HepG2 (cell line): ENCODE measurements at regions not wholly inside any gene's neighbourhood (a gene's known extent, or its start where the extent isn't known, plus 50 kb on each side); places are given as distances from the start of the nearest gene placed in this dataset.

Source experiments
- ATAC-seq: fragments of 200-7000 bp; cut with Tn5 transposase; 3 replicates; pipeline ENCODE4 v1.9.1; 2020; ENCODE audit warnings: mild to moderate bottlenecking, moderate library complexity
- BruUV-seq: library from RNA; stranded (reverse); fragments of 400-500 nt; replicated peaks from 2 replicates; lab custom pipeline; 2021; lab: Mats Ljungman, UMichigan
- CTCF ChIA-PET: fragments of 300-600 bp; formaldehyde crosslinking; extraction: SDS; loops from one replicate; lab custom pipeline; 2021; ENCODE audit warnings: low total read pairs, inconsistent platforms, low intra/inter-chr PET ratio; lab: Yijun Ruan, JAX
- POLR2A ChIA-PET: fragments of 350-600 bp; sonication (Branson Sonifier 250); formaldehyde crosslinking; loops from one replicate; lab custom pipeline; 2020; ENCODE audit warnings: antibody characterized with exemption, inconsistent platforms; lab: Yijun Ruan, JAX
- DNase-seq: peaks from one replicate; pipeline ENCODE4 v3.0.0-alpha.2; 2015; ENCODE audit warnings: low spot score
- FAIRE-seq: peaks from 3 replicates; lab custom pipeline; 2011; peaks lifted over from hg19 to GRCh38; lab: Jason Lieb, UNC
- H2AFZ ChIP-seq: one replicate; pipeline ENCODE4 v1.6.1; 2011; ENCODE audit warnings: low read length, inconsistent platforms
- H3K27ac ChIP-seq: fragments of 300-600 bp; 3 replicates; pipeline ENCODE4 v1.8.0; 2011; ENCODE audit warnings: mixed run types, mild to moderate bottlenecking, mixed read lengths, low read length, inconsistent platforms; ENCODE audit not compliant: insufficient read depth; ENCODE audit errors: extremely low read length
- H3K27me3 ChIP-seq, 2 experiments: fragments of 200-600 bp in 1 of 2; 2 replicates in 1 of 2; 3 replicates in 1 of 2; pipeline versions ENCODE4 v1.6.0 to v1.8.0; 2011; ENCODE audit warnings: low read length in 2 of 2, mild to moderate bottlenecking in 2 of 2, moderate library complexity in 2 of 2, inconsistent platforms in 1 of 2; ENCODE audit not compliant: insufficient read depth in 2 of 2, control insufficient read depth in 1 of 2
- H3K36me3 ChIP-seq, 2 experiments: fragments of 200-600 bp in 1 of 2; replicated peaks in 1 of 2; 2 replicates in 1 of 2; 3 replicates in 1 of 2; pipeline versions ENCODE4 v1.5.1 to v1.8.0; 2011; ENCODE audit warnings: low read length in 2 of 2, inconsistent platforms in 1 of 2; ENCODE audit not compliant: insufficient read depth in 2 of 2, control insufficient read depth in 1 of 2
- H3K4me1 ChIP-seq: 2 replicates; pipeline ENCODE4 v1.5.1; 2012; ENCODE audit warnings: low read length, inconsistent platforms; ENCODE audit not compliant: insufficient read depth
- H3K4me2 ChIP-seq: 2 replicates; pipeline ENCODE4 v1.6.0; 2011; ENCODE audit warnings: low read depth, low read length, inconsistent platforms
- H3K4me3 ChIP-seq, 3 experiments: fragments of 200-600 bp in 1 of 3; sonication (generic), shearing (Covaris generic) in 1 of 3; replicated peaks in 1 of 3; 2 replicates each; pipeline ENCODE4 v1.5.1; 2011 to 2016; ENCODE audit warnings: low read length in 3 of 3, inconsistent platforms in 2 of 3, low read depth in 2 of 3, mild to moderate bottlenecking in 2 of 3, control low read depth in 1 of 3, mixed read lengths in 1 of 3; ENCODE audit not compliant: insufficient read depth in 1 of 3
- H3K79me2 ChIP-seq: one replicate; pipeline ENCODE4 v1.6.1; 2011; ENCODE audit warnings: low read length, inconsistent platforms; ENCODE audit not compliant: insufficient read depth
- H3K9ac ChIP-seq: 2 replicates; pipeline ENCODE4 v1.6.0; 2011; ENCODE audit warnings: mild to moderate bottlenecking, low read depth, low read length, inconsistent platforms; ENCODE audit not compliant: insufficient read depth
- H3K9me3 ChIP-seq: 2 replicates; pipeline ENCODE4 v1.5.1; 2012; ENCODE audit warnings: mild to moderate bottlenecking, low read length
- H4K20me1 ChIP-seq: 2 replicates; pipeline ENCODE4 v1.6.0; 2011; ENCODE audit warnings: inconsistent platforms, mild to moderate bottlenecking, low read length, moderate library complexity; ENCODE audit not compliant: insufficient read depth
- ERF ChIP-seq: IDR thresholded peaks from 2 replicates; pipeline ENCODE4 v1.6.1; 2018; ENCODE audit warnings: missing biosample characterization, missing genetic modification reagents
- SALL1 ChIP-seq: sonication (generic); formaldehyde crosslinking; IDR thresholded peaks from 2 replicates; pipeline ENCODE4 v1.8.0; 2022; ENCODE audit warnings: mild to moderate bottlenecking, missing genetic modification reagents
- ZBTB25 ChIP-seq: IDR thresholded peaks from 2 replicates; pipeline ENCODE4 v1.6.1; 2018; ENCODE audit warnings: missing genetic modification reagents
- ZNF333 ChIP-seq: sonication (generic); formaldehyde crosslinking; IDR thresholded peaks from 2 replicates; pipeline ENCODE4 v1.4.0; 2020; ENCODE audit warnings: mild to moderate bottlenecking, missing genetic modification reagents, borderline replicate concordance
- ZNF577 ChIP-seq: sonication (generic); formaldehyde crosslinking; IDR thresholded peaks from 2 replicates; pipeline ENCODE4 v1.4.0; 2020; ENCODE audit warnings: mild to moderate bottlenecking, low read depth, missing genetic modification reagents, borderline replicate concordance
- WGBS: methylation state at CpG from one replicate; pipeline ENCODE4 v1.1.6; 2017; ENCODE audit warnings: low lambda C conversion rate; 5-methylcytosine and 5-hydroxymethylcytosine counted together
- in situ Hi-C: cut with HindIII; loops from 2 replicates; pipeline ENCODE4 v1.10.0; 2017; ENCODE audit warnings: low pct_unique_long_range_greater_than_20kb; ENCODE audit not compliant: extremely low pct_ligation_motif_present
- intact Hi-C: fragments of 100-400 bp; cut with micrococcal nuclease; formaldehyde crosslinking; loops from one replicate; pipeline ENCODE4 v1.10.0; 2022; ENCODE audit not compliant: unreplicated experiment
- TF ChIP-seq, protein P1 (sequence below): sonication (generic); formaldehyde crosslinking; IDR thresholded peaks from 2 replicates; pipeline ENCODE4 v1.5.0; 2020; ENCODE audit warnings: missing genetic modification reagents
- TF ChIP-seq, protein P2 (sequence below): sonication (generic); formaldehyde crosslinking; IDR thresholded peaks from 2 replicates; pipeline ENCODE4 v1.8.1; 2023; ENCODE audit warnings: missing genetic modification reagents, mild to moderate bottlenecking, borderline replicate concordance

- Histone ChIP-seq H3K27ac (no peak overlapping the region), H3K27me3 (no peaks in the 10 kb centered on the region), H3K79me2 (no peaks in the 10 kb centered on the region), H3K4me3 (no peak overlapping the region), H3K4me2 (no peak overlapping the region), H3K9me3 (no peaks in the 10 kb centered on the region), H2AFZ (no peak overlapping the region), H4K20me1 (no peaks in the 10 kb centered on the region), H3K4me1 (no peaks in the 10 kb centered on the region), H3K9ac (no peak overlapping the region), H3K36me3 (no peaks in the 10 kb centered on the region)
- intact Hi-C loops, result no loop called here
- in situ Hi-C loops, result no loop called here
- WGBS, result 4% methylated on average over 6 of the region's 6 CpGs
- TF ChIP-seq ERF (CRISPR knock-in tag) (no peak), ZBTB25 (CRISPR knock-in tag) (no peak), SALL1 (CRISPR knock-in tag) (no peak), ZNF577 (CRISPR knock-in tag) (no peak), ZNF333 (CRISPR knock-in tag) (no peak)
- TF ChIP-seq, protein P1, sequence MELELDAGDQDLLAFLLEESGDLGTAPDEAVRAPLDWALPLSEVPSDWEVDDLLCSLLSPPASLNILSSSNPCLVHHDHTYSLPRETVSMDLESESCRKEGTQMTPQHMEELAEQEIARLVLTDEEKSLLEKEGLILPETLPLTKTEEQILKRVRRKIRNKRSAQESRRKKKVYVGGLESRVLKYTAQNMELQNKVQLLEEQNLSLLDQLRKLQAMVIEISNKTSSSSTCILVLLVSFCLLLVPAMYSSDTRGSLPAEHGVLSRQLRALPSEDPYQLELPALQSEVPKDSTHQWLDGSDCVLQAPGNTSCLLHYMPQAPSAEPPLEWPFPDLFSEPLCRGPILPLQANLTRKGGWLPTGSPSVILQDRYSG (CRISPR knock-in tag), result no peak
- TF ChIP-seq, protein P2, sequence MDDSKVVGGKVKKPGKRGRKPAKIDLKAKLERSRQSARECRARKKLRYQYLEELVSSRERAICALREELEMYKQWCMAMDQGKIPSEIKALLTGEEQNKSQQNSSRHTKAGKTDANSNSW (CRISPR knock-in tag), result no peak
- DNase-seq (no peak), FAIRE-seq (no peak), ATAC-seq (no peak)
- CTCF ChIA-PET, result no interaction called here
- BruUV-seq, result no TSS peak
- POLR2A ChIA-PET, result no interaction called here
Observed at GRCh38 chr15:81536356-81536755, 162.3 kb upstream of the TMC3 start.
